Skeletal muscle tissue (tissue), 3 donors: ENCODE measurements at regions not wholly inside any gene's neighbourhood (a gene's known extent, or its start where the extent isn't known, plus 50 kb on each side); places are given as distances from the start of the nearest gene placed in this dataset.

Experiments used
- H3K27ac ChIP-seq: one replicate; pipeline ENCODE4 v1.7.0; 2013; ENCODE audit warnings: mild to moderate bottlenecking, low read depth, low read length, inconsistent platforms
- H3K27me3 ChIP-seq, 3 donors: one replicate each; pipeline ENCODE4 v1.7.0; 2013; ENCODE audit warnings: low read length in 3 of 3; ENCODE audit not compliant: control insufficient read depth in 3 of 3, insufficient read depth in 3 of 3
- H3K36me3 ChIP-seq, 3 donors: one replicate each; pipeline ENCODE4 v1.7.0; 2013; ENCODE audit warnings: low read length in 3 of 3; ENCODE audit not compliant: control insufficient read depth in 3 of 3, insufficient read depth in 3 of 3
- H3K4me1 ChIP-seq, 3 donors: one replicate each; pipeline ENCODE4 v1.7.0; 2013; ENCODE audit warnings: low read length in 3 of 3, mild to moderate bottlenecking in 3 of 3; ENCODE audit not compliant: control insufficient read depth in 3 of 3, insufficient read depth in 3 of 3
- H3K4me3 ChIP-seq, 3 donors: one replicate each; pipeline ENCODE4 v1.7.0; 2013; ENCODE audit warnings: low read length in 3 of 3
- H3K9ac ChIP-seq, 3 donors: one replicate each; pipeline ENCODE4 v1.7.0; 2013; ENCODE audit warnings: low read length in 3 of 3, mild to moderate bottlenecking in 3 of 3, moderate library complexity in 2 of 3, low read depth in 1 of 3
- H3K9me3 ChIP-seq, 3 donors: one replicate each; pipeline ENCODE4 v1.7.0; 2013; ENCODE audit warnings: low read length in 3 of 3; ENCODE audit not compliant: control insufficient read depth in 3 of 3
- donor health status: Osteomylitis.

DNA sequence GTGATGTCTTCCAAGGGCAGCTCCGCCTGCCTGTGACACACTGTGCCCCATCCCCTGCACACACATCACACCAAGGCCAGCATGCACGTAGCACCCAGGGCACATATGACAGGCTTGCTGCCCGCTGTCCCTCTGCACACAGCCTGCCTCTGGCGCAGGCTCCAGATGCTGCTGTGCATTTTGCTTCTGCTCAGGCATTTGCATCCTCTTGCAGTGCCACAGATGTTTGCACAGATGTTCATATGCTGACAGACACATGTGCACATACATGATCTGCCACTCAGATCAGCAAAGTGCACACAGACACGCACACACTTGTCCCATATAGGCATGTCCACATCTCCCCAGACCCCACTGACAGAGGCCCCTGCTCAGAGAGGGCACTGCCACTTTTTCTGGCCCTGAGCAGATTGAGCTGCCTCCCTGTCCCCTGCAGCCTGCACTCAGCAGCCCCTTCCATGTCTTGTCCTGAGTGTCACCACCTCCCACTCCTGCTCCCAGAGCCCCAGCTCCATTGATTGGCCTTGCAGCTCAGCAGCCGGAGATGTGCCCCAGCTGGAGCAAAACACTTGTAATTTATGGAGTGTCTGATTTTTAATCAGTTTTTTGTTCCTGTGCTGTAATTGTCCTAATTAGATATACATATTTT, 115.1 kb upstream of the RPL38 start:
- Histone ChIP-seq H3K9ac (no peak overlapping the region), H3K27ac (no peak overlapping the region), H3K4me1 (no peaks in the 10 kb centered on the region), H3K4me3 (no peak overlapping the region), H3K9me3 (peaks cover 0 to 7% (median 6%) of the 10 kb centered on the region in 3 donors), H3K36me3 (no peaks in the 10 kb centered on the region), H3K27me3 (peaks cover 5 to 10% (median 10%) of the 10 kb centered on the region in 3 donors)

DNA sequence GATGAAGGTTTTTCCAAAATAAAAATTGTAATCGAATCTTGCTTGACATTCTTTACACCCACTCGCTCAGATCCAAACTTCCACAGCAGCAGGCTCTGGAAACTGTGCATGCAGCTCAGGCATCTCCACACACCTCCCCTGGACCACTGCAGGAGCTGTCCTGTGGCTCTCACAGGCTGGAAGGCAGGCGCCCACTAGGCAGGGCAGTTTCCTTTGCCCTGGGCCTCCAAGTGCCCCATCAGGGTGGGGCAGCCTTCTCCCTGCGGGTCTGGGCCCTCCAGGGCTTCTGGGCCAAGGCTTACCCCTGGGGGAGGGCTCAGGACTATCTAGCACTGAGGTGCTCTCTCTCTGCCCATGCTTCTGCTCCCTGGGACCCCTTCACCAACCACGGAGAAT, 114.5 kb upstream of the RPL38 start:
- no peaks in the 10 kb centered on the region for H3K4me1 ChIP-seq
- H3K9me3 ChIP-seq = peaks cover 0 to 7% (median 6%) of the 10 kb centered on the region in 3 donors
- H3K4me3 ChIP-seq = no peak overlapping the region
- H3K27me3 ChIP-seq = peaks cover 5 to 10% (median 6%) of the 10 kb centered on the region in 3 donors
- no peak overlapping the region for H3K9ac ChIP-seq
- no peaks in the 10 kb centered on the region for H3K36me3 ChIP-seq
- H3K27ac ChIP-seq = no peak overlapping the region

DNA sequence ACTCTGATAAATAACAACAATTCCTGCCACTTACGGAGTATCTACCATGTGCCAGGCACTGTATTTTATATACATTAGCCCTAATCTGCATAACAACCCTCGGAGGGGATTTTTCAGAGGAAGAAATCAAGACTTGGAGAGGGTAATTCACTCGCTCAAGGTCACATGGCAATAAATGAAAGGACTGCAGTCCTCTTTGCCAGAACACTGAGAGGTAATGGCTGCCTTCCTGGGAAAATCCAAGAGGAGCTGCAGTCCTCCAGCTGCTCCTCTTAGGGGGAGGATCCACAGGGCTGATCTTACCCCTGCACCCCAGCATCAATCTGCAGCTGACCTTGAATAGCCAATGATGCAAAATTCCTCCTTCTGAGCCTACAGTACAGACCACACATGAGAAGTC, 114.1 kb upstream of the RPL38 start:
- H3K4me1 ChIP-seq = no peaks in the 10 kb centered on the region
- H3K27ac ChIP-seq = no peak overlapping the region
- H3K9me3 ChIP-seq = peaks cover 0 to 7% (median 6%) of the 10 kb centered on the region in 3 donors
- H3K4me3 ChIP-seq = no peak overlapping the region
- H3K27me3 ChIP-seq = peaks cover 5 to 10% (median 6%) of the 10 kb centered on the region in 3 donors
- H3K36me3 ChIP-seq = no peaks in the 10 kb centered on the region
- no peak overlapping the region for H3K9ac ChIP-seq

DNA sequence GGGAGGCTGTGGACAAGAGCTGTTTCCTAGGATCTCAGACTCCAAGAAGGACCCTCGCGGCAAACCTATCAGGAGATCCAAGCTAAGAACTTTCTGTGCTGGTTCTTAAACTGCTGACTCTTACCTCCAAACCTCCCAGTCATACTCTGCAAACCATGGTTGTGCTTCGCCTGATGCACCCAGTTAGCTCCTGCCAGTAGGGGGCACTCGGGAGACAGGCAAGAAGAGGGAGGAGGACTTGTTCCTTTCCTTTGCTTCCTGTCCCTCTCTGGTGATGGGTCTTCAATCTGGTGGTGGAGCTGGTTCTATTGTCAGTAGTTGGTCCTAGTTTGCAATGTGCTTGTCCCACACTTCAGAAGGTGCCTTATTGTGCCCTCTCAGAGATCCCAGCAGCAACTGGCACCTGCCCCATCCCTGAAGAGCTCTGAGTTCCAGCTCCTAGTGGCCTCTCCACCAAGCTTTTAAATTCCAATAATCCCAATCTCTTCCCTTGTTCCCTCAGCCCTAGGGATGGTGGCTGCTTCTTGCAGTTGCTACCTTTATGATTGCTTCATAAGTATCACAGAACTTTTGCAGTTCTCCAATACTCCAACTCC, 113.5 kb upstream of the RPL38 start:
- Histone ChIP-seq H3K9ac (no peak overlapping the region), H3K36me3 (no peaks in the 10 kb centered on the region), H3K4me3 (no peak overlapping the region), H3K27me3 (peaks cover 5 to 10% (median 6%) of the 10 kb centered on the region in 3 donors), H3K27ac (no peak overlapping the region), H3K9me3 (peaks cover 0 to 7% (median 6%) of the 10 kb centered on the region in 3 donors), H3K4me1 (no peaks in the 10 kb centered on the region)

DNA sequence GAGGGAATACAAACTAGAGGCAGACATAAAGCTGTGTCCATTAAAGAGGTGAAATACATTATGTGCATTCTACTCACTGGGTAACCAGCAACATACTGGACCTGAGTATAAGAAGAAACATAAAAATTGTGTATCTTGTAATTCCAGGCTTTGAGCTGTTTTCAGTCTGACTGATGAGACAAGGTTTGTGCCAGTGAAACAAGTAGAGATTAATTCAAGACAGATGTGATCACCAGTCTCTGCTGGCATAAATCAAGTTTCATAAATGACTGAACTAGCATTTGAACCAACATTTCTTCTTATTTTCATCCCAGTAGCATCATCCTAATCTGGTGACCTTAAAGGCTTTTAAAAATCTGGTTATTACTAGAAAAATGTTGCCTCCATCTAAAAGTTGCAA, 108.8 kb upstream of the RPL38 start:
- no peaks in the 10 kb centered on the region for H3K4me1 ChIP-seq
- H3K9me3 ChIP-seq = peaks cover 0 to 7% (median 0%) of the 10 kb centered on the region in 3 donors
- H3K27ac ChIP-seq = no peak overlapping the region
- no peak overlapping the region for H3K9ac ChIP-seq
- peaks cover 5 to 20% (median 5%) of the 10 kb centered on the region in 3 donors for H3K27me3 ChIP-seq
- no peaks in the 10 kb centered on the region for H3K36me3 ChIP-seq
- H3K4me3 ChIP-seq = no peak overlapping the region

DNA sequence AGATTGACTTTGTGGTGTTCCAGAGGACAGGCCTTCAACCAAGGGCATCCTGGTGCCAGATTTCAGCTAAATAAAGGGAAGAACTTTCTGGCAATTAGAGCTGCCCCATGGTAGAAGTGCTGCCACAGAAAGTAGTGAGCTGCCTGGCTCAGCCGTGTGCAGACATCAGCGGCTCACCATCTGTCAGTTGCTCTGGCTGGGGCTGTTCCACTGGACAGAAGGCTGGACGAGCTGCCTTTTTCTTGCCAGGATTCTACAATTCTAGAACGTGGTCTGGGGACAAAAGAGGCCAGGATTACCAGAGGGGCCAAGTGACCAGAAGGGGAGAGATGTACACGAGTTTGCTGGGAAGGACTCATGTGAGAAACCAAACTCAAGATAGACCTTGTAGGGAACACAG, 107.0 kb upstream of the RPL38 start:
- peaks cover 13 to 34% (median 18%) of the 10 kb centered on the region in 3 donors for H3K27me3 ChIP-seq
- H3K4me1 ChIP-seq = no peaks in the 10 kb centered on the region
- H3K9me3 ChIP-seq = peaks cover 0 to 7% (median 0%) of the 10 kb centered on the region in 3 donors
- no peaks in the 10 kb centered on the region for H3K36me3 ChIP-seq
- no peak overlapping the region for H3K4me3 ChIP-seq
- H3K9ac ChIP-seq = no peak overlapping the region
- H3K27ac ChIP-seq = no peak overlapping the region

DNA sequence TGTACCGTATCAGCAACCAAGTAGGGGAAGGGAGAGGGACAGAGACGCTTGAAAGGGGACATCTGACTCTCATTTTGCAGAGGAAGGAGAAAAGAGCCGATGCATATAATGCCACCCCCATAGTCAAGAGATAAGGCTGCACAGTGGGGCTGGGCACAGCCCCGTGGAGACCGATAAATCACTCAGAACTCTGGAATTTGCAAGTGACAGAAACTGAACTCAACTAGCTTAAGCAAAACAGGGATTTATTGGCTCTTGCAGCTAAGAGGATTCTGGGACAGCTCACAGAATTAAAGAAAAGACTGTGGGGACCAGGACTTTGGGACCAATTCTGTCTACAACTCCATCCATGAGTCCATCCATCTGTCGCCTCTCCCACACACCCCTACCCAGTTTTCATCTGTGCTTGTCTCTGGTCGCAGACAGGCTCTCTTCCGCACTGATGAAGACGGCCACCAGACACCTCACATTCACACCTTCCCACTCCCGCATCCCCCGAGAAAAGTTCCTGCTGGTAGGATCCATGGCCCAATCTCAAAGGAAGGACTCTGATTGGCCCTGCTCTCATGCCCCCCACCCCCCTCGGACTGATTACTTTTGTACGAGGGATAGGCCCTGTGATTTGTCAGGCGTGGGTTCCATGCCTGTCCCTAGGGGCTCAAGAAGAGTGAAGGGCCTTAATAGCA, 105.9 kb upstream of the RPL38 start:
- no peaks in the 10 kb centered on the region for H3K4me1 ChIP-seq
- no peak overlapping the region for H3K27ac ChIP-seq
- peaks cover 0 to 6% (median 0%) of the 10 kb centered on the region in 3 donors for H3K9me3 ChIP-seq
- H3K4me3 ChIP-seq = no peak overlapping the region
- no peaks in the 10 kb centered on the region for H3K36me3 ChIP-seq
- peaks cover 21 to 44% (median 27%) of the 10 kb centered on the region in 3 donors for H3K27me3 ChIP-seq
- H3K9ac ChIP-seq = no peak overlapping the region

DNA sequence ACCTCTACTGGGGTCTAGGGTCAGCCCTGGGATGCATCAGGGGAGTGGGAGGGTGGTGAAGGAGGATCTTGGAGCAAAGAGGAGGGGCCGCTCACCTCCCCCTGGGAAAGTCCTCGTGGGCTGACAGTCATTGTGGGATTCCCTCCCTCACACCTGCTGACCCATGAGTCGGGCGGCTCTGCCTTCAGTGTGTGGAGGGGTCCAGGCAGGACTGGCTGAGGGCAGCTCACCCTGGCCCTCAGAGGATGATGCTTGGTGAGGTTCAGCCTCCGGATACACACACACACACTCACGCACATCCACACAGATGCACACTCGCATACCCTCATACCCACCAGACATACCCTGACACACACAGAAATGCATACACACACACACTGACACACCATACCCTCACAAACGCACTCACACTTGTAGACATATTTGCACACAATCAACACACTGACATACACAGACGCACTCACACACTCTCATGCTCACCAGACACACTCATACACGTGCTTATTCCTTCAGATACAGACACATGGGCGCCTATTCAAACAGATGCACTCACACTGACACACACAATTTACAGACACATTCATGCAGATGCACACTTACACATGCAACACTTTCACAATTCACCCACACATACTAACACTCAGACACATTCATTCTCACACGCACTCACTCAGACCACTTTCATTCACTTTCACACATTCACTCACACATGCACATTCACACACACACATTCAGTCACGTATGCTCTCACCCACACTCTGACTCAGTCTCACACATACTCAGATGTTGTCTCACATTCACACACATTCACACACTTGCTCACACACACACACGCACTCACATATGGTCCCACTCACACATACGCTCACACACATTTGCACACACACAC, 105.1 kb upstream of the RPL38 start:
- no peak overlapping the region for H3K9ac ChIP-seq
- no peak overlapping the region for H3K27ac ChIP-seq
- no peaks in the 10 kb centered on the region for H3K9me3 ChIP-seq
- H3K36me3 ChIP-seq = no peaks in the 10 kb centered on the region
- no peak overlapping the region for H3K4me3 ChIP-seq
- peaks cover 21 to 45% (median 29%) of the 10 kb centered on the region in 3 donors for H3K27me3 ChIP-seq
- no peaks in the 10 kb centered on the region for H3K4me1 ChIP-seq

DNA sequence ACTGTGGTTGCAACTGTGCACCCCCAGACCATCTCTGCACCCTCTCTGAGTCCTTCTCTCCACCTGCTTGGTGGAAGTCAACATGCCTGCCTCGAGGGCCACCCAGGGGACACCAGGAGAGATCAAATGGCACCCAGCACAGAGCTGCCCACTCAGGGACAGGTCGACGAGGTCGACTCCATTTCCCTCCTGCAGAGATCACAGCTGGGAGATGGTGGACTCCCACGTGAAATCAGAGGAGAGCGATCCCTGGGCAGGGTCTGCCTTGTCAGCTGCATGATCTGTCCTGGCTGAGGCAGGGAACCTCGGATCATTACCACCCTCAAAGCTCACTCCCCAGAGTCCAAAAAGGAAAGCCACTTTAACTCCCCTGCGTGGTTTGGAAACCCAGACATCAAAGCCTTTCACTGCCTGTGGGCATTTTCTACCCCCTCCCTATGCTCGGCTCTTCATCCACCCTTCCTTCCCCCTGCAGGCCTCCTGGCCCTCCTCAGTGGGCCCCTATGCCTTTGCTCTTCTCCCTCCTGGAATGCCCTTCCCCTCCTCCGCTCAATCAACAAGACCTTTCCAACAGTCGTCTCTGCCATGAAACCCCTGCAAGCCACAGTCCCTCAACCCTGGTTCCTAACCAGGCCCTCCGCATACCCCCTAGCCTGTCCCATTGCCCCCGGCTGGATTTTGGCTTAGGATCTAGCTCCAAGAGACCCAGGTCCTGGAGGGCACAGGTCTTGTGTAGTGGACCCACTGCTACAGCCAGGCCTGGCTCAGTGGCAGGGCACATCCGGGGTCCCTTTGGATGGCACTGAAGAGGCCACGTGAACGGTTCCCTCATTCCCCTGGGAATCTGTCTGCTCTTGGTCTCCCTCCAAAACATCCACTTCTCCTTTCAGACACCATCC, 103.8 kb upstream of the RPL38 start:
- no peaks in the 10 kb centered on the region for H3K4me1 ChIP-seq
- no peaks in the 10 kb centered on the region for H3K9me3 ChIP-seq
- H3K9ac ChIP-seq = no peak overlapping the region
- H3K27ac ChIP-seq = no peak overlapping the region
- no peaks in the 10 kb centered on the region for H3K36me3 ChIP-seq
- no peak overlapping the region for H3K4me3 ChIP-seq
- peaks cover 24 to 51% (median 34%) of the 10 kb centered on the region in 3 donors for H3K27me3 ChIP-seq
